PFSK-1 (cell line): ENCODE measurements at regions not wholly inside any gene's neighbourhood (a gene's known extent, or its start where the extent isn't known, plus 50 kb on each side); places are given as distances from the start of the nearest gene placed in this dataset.

Source experiments
- FOXP2 ChIP-seq: optimal IDR thresholded peaks from 2 replicates; pipeline ENCODE3; 2011; ENCODE audit warnings: borderline replicate concordance, control low read depth, inconsistent platforms; ENCODE audit not compliant: insufficient read depth; ENCODE audit errors: extremely low read length, extremely low read depth
- POLR2AphosphoS5 ChIP-seq: IDR thresholded peaks from 2 replicates; pipeline ENCODE4 v1.6.1; 2012; ENCODE audit warnings: low read depth, mild to moderate bottlenecking, control low read depth, low read length, moderate library complexity
- REST ChIP-seq, 2 experiments: IDR thresholded peaks; 2 replicates each; pipeline versions ENCODE4 v1.6.1 to v1.8.0; 2011 to 2012; ENCODE audit warnings: low read depth in 2 of 2, low read length in 2 of 2, control low read depth in 1 of 2, inconsistent platforms in 1 of 2, mild to moderate bottlenecking in 1 of 2, moderate library complexity in 1 of 2; ENCODE audit not compliant: insufficient read depth in 1 of 2
- SIN3A ChIP-seq: IDR thresholded peaks from 2 replicates; pipeline ENCODE4 v1.6.1; 2012; ENCODE audit warnings: mild to moderate bottlenecking, low read length, moderate library complexity, borderline replicate concordance; ENCODE audit not compliant: insufficient read depth
- TAF1 ChIP-seq: IDR thresholded peaks from 2 replicates; pipeline ENCODE4 v1.6.1; 2012; ENCODE audit warnings: low read length, control low read depth, borderline replicate concordance; ENCODE audit not compliant: insufficient read depth

DNA sequence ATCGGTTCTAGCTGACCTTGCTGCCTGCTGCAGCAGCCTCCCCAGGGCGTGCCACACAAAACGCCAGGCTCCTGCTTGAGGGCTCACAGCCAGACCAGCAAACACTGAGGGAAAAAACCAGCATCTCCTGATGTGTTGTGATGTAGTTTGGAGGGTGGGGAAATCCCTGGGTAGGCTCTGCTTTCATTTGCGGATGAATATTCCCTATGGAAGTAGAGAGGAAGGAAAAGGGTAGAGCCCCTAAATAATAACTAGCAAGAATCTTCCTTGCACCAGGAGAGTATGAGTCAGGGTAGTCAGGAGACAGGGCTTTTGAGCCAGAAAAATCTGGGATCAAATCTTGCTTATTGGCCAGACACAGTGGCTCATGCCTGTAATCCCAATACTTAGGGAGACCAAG lies 545.3 kb downstream of the RFC3 start:
- TF ChIP-seq FOXP2 (no peak), TAF1 (no peak), POLR2AphosphoS5 (no peak)

DNA sequence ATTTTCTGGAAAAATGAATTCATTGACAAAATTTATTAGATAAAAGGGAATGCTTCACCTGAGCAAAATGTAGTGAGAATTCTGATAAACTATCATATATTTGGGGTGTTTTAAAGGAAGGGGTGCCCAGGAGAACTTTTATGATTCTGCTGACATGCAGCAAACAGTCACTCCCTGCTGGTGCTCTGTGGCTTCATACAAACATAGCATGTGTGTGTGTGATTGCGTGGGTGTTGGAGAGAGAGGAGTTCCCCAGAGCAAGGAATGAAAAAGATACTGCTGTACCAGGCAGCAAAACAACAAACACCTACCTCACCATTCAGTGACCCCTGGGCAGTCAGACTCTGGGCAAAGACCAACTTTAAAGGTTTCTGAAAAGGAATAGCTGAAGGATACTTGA lies 546.7 kb downstream of the RFC3 start:
- TF ChIP-seq SIN3A (no peak), FOXP2 (no peak), TAF1 (no peak), POLR2AphosphoS5 (no peak), REST (IDR thresholded peaks at IDR 0.05; ENCODE audit: insufficient read depth in 1 of 2, low read depth in 2 of 2, low read length in 2 of 2) (no peak)

DNA sequence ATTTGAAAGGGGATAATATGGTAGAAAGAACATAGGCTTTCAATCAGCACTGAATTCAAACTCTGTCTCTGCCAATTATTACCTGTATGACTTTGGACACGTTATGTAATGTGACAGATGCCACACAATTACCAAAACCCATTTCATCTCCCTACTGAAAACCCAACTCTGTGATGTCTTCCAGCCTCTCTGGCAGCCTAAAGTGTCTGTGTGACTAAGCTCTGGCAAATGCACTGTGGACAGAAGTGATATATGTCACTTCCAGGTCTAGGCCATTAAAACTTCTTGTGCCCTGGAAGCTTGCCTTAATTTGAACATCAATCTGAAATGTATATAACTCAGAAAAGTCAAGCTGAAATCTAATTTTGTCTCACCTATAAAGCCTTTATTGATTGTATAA lies 552.0 kb downstream of the RFC3 start:
- TF ChIP-seq FOXP2 (no peak), SIN3A (no peak), REST (IDR thresholded peaks at IDR 0.05; ENCODE audit: insufficient read depth in 1 of 2, low read depth in 2 of 2, low read length in 2 of 2) (no peak), POLR2AphosphoS5 (no peak), TAF1 (no peak)

GRCh38 chr13:34371108-34371507 lies 553.2 kb downstream of the RFC3 start:
- TF ChIP-seq FOXP2: no peak
- no peak for TF ChIP-seq TAF1
- no peak for TF ChIP-seq SIN3A
- TF ChIP-seq POLR2AphosphoS5: no peak
- TF ChIP-seq REST (IDR thresholded peaks at IDR 0.05; ENCODE audit: insufficient read depth in 1 of 2, low read depth in 2 of 2, low read length in 2 of 2): no peak

GRCh38 chr13:34371645-34372395 lies 553.9 kb downstream of the RFC3 start:
- TF ChIP-seq SIN3A (no peak), FOXP2 (no peak), TAF1 (no peak), REST (IDR thresholded peaks at IDR 0.05; ENCODE audit: insufficient read depth in 1 of 2, low read depth in 2 of 2, low read length in 2 of 2) (no peak), POLR2AphosphoS5 (no peak)
